ENCODE measurements at regions not wholly inside any gene's neighbourhood (a gene's known extent, or its start where the extent isn't known, plus 50 kb on each side); places are given as distances from the start of the nearest gene placed in this dataset.

DNA sequence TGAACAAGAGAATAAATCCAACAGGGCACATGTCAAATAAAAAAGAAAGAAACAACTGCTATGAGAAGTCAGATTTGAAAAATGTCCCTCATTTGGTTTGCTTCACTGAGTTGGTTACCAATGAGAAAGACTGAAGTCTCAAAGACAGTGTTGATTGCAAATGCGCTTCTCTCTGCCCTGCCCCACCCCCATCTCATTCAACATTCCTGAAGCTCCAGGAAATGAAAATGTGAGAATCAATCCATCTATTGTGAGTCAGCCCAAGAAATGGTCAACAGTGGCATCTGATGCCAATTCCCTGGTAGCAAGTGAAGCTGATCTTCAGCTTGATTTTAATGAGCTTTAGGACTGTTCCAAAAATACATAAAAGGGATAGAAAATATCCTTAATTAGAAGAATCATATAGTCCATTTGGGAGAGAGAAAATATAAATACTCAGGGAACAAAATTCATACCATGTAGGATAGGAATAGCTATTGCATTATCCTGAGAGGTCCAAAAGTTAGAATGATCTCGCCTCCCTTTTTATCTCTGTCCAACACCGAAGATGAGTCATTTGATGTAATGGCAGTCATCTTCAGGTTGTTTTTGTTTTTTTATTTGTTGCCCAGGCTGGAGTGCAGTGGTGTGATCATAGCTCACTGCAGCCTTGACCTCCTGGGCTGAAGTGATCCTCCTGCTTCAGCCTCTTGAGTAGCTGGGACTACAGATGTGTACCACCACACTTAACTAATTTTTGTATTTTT is 200.3 kb upstream of the UMPS start:
- Histone ChIP-seq H3K36me3 (ENCODE audit: control insufficient read depth in 2 of 4, insufficient read depth in 4 of 4, low read length in 3 of 4) (no peaks in the 10 kb centered on the region), H4K91ac (replicated peaks; ENCODE audit: insufficient read length, low read length) (no peak overlapping the region), H3K79me1 (ENCODE audit: low read depth, low read length) (no peaks in the 10 kb centered on the region; the same call in 1 of the 2 replicates), H3K9ac (replicated peaks in 1 of 4; ENCODE audit: extremely low read depth in 1 of 4, low read depth in 3 of 4, low read length in 3 of 4) (no peak overlapping the region), H2BK120ac (replicated peaks; ENCODE audit: low read depth, low read length) (no peak overlapping the region), H2AFZ (ENCODE audit: low read length) (no peak overlapping the region), H3K79me2 (ENCODE audit: control insufficient read depth in 1 of 2, insufficient read depth in 2 of 2, low read length in 2 of 2) (no peaks in the 10 kb centered on the region), H3K4me1 (replicated peaks in 1 of 4; ENCODE audit: control insufficient read depth in 3 of 4, insufficient read depth in 4 of 4, low read length in 3 of 4) (peaks cover 0 to 5% (median 2%) of the 10 kb centered on the region in 4 experiments; a peak in 2 of 7 replicates), H2BK12ac (ENCODE audit: low read depth, low read length) (no peak overlapping the region), H3K4ac (replicated peaks; ENCODE audit: insufficient read length, low read depth, low read length) (no peak overlapping the region), H3K23me2 (ENCODE audit: low read depth, low read length) (no peaks in the 10 kb centered on the region), H3K27ac (ENCODE audit: low read depth, low read length) (no peak overlapping the region), H3K9me3 (ENCODE audit: insufficient read depth in 2 of 2, low read depth in 1 of 2, low read length in 1 of 2) (no peaks in the 10 kb centered on the region), H3K27me3 (replicated peaks in 1 of 4; ENCODE audit: control insufficient read depth in 3 of 4, extremely low read depth in 1 of 4, insufficient read depth in 3 of 4, low read length in 3 of 4) (no peaks in the 10 kb centered on the region), H3K18ac (ENCODE audit: extremely low read depth, low read length) (no peak overlapping the region), H4K5ac (ENCODE audit: insufficient read length, low read depth, low read length) (no peak overlapping the region), H3K56ac (replicated peaks; ENCODE audit: insufficient read length, low read depth, low read length) (no peak overlapping the region), H4K20me1 (replicated peaks in 1 of 2; ENCODE audit: control insufficient read depth in 1 of 2, insufficient read depth in 2 of 2, low read length in 2 of 2) (no peaks in the 10 kb centered on the region), H3K14ac (ENCODE audit: insufficient read length) (no peak overlapping the region), H2AK5ac (ENCODE audit: low read depth, low read length) (no peak overlapping the region), H3K4me3 (ENCODE audit: extremely low read depth in 1 of 4, insufficient read depth in 2 of 4, low read depth in 3 of 4, low read length in 4 of 4) (no peak overlapping the region; a peak in 1 of 8 replicates), H4K8ac (ENCODE audit: extremely low read depth, insufficient read depth, low read length) (no peak overlapping the region), H3K23ac (ENCODE audit: insufficient read length) (no peak overlapping the region), H2BK20ac (ENCODE audit: low read length) (no peak overlapping the region), H2BK5ac (ENCODE audit: low read depth, low read length) (no peak overlapping the region), H3K4me2 (ENCODE audit: insufficient read depth in 1 of 2, low read depth in 2 of 2, low read length in 2 of 2) (no peak overlapping the region), H2BK15ac (ENCODE audit: low read length) (no peak overlapping the region)
- POLR2A ChIA-PET (ENCODE audit: partially characterized antibody): interaction anchor here (1.4 kb wide), 2 partner anchors 10 to 13 kb away, joined by 3 to 8 read pairs; no protein-coding TSS in a partner anchor
- 85% methylated on average over 3 of the region's 3 CpGs; no CpG with 5 or more reads in 1 of the 2 experiments for WGBS, 2 experiments (ENCODE audit: extremely low coverage in 1 of 2, insufficient coverage in 1 of 2, insufficient read length in 1 of 2, insufficient replicate concordance in 2 of 2, low coverage in 1 of 2, low lambda C conversion rate in 2 of 2, missing lambda C conversion rate in 1 of 2)
- no peak for FAIRE-seq
- TF ChIP-seq SP2 (IDR thresholded peaks at IDR 0.05; ENCODE audit: low read length) (no peak), ASH2L (IDR thresholded peaks at IDR 0.05; ENCODE audit: low read length) (peak; percentile 17), TEAD4 (IDR thresholded peaks at IDR 0.05; ENCODE audit: low read depth, low read length) (peak; percentile 62; the same call in 1 of the 2 replicates), CBX8 (IDR thresholded peaks at IDR 0.05; ENCODE audit: borderline replicate concordance, low read depth, low read length) (no peak), SP1 (IDR thresholded peaks at IDR 0.05; ENCODE audit: low read depth, low read length) (peak; percentile 71)
- TF ChIP-seq, protein P1, sequence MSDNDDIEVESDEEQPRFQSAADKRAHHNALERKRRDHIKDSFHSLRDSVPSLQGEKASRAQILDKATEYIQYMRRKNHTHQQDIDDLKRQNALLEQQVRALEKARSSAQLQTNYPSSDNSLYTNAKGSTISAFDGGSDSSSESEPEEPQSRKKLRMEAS (IDR thresholded peaks at IDR 0.05): no peak
- DNase-seq (ENCODE audit: low read depth in 1 of 2, low spot score in 2 of 2): no peak
- CTCF ChIA-PET (ENCODE audit: partially characterized antibody): interaction anchor here (0.9 to 2.0 kb wide), 5 partner anchors 13 to 62 kb away, joined by 3 to 10 read pairs (median 4); no protein-coding TSS in a partner anchor
